GM23248 (cell line): ENCODE measurements at regions not wholly inside any gene's neighbourhood (a gene's known extent, or its start where the extent isn't known, plus 50 kb on each side); places are given as distances from the start of the nearest gene placed in this dataset.
A peak's percentile ranks its signal among the peaks of the same experiment; 100 is the strongest.

Source experiments
- DNase-seq: peaks from one replicate; pipeline ENCODE4 v3.0.0-alpha.2; 2015
- H2AFZ ChIP-seq: fragments of 200-600 bp; sonication (generic); 2 replicates; pipeline ENCODE4 v1.6.1; 2016; ENCODE audit warnings: antibody characterized with exemption
- H3F3A ChIP-seq: fragments of 200-600 bp; sonication (generic); 2 replicates; pipeline ENCODE4 v1.6.1; 2016; ENCODE audit warnings: mild to moderate bottlenecking, antibody characterized with exemption, mixed run types; ENCODE audit not compliant: insufficient read depth
- H3K27ac ChIP-seq: fragments of 200-600 bp; sonication (generic); 2 replicates; pipeline ENCODE4 v1.5.1; 2016; ENCODE audit warnings: mild to moderate bottlenecking
- H3K27me3 ChIP-seq: fragments of 200-600 bp; sonication (generic); replicated peaks from 2 replicates; pipeline ENCODE4 v1.6.1; 2016; ENCODE audit warnings: mild to moderate bottlenecking; ENCODE audit not compliant: insufficient read depth
- H3K36me3 ChIP-seq: fragments of 200-600 bp; sonication (generic); 2 replicates; pipeline ENCODE4 v1.6.1; 2016; ENCODE audit warnings: low read depth, mild to moderate bottlenecking
- H3K4me1 ChIP-seq: fragments of 200-600 bp; sonication (generic); 2 replicates; pipeline ENCODE4 v1.6.1; 2016; ENCODE audit warnings: mild to moderate bottlenecking; ENCODE audit not compliant: insufficient read depth
- H3K4me2 ChIP-seq: fragments of 200-600 bp; sonication (generic); one replicate; pipeline ENCODE4 v1.6.1; 2016; ENCODE audit warnings: mild to moderate bottlenecking; ENCODE audit not compliant: unreplicated experiment
- H3K4me3 ChIP-seq: fragments of 200-600 bp; sonication (generic); 2 replicates; pipeline ENCODE4 v1.5.1; 2016; ENCODE audit warnings: mild to moderate bottlenecking
- H3K79me2 ChIP-seq: fragments of 200-600 bp; sonication (generic); 2 replicates; pipeline ENCODE4 v1.6.1; 2016; ENCODE audit warnings: mild to moderate bottlenecking; ENCODE audit not compliant: insufficient read depth
- H3K9ac ChIP-seq: fragments of 200-600 bp; sonication (generic); 2 replicates; pipeline ENCODE4 v1.6.1; 2016; ENCODE audit warnings: mild to moderate bottlenecking
- H3K9me2 ChIP-seq: fragments of 200-600 bp; sonication (generic); 2 replicates; pipeline ENCODE4 v1.6.1; 2016; ENCODE audit warnings: mixed run types, mild to moderate bottlenecking, moderate library complexity; ENCODE audit not compliant: insufficient read depth
- H3K9me3 ChIP-seq: fragments of 200-600 bp; sonication (generic); one replicate; pipeline ENCODE4 v1.6.1; 2017; ENCODE audit warnings: low read depth
- H4K20me1 ChIP-seq: fragments of 200-600 bp; sonication (generic); 2 replicates; pipeline ENCODE4 v1.6.0; 2016; ENCODE audit not compliant: insufficient read depth
- EZH2 ChIP-seq: fragments of 200-600 bp; sonication (generic); IDR thresholded peaks from 2 replicates; pipeline ENCODE4 v1.6.1; 2018; ENCODE audit warnings: antibody characterized with exemption, mild to moderate bottlenecking; ENCODE audit not compliant: insufficient read depth, poor library complexity, severe bottlenecking
- EZH2phosphoT487 ChIP-seq: fragments of 200-600 bp; sonication (generic); IDR thresholded peaks from 2 replicates; pipeline ENCODE4 v1.6.1; 2018; ENCODE audit warnings: antibody characterized with exemption, moderate library complexity, mild to moderate bottlenecking, low read depth; ENCODE audit not compliant: insufficient read depth
- WGBS, 2 experiments: methylation state at CpG; one replicate each; pipeline ENCODE4 v1.1.6; 2015 to 2017; ENCODE audit warnings: low lambda C conversion rate in 2 of 2, low coverage in 1 of 2; ENCODE audit errors: missing lambda C conversion rate in 2 of 2; 5-methylcytosine and 5-hydroxymethylcytosine counted together
- in situ Hi-C: fragments of 300-500 bp; cut with MboI; formaldehyde crosslinking; loops from 2 replicates; pipeline ENCODE4 v1.15.0; 2020

DNA sequence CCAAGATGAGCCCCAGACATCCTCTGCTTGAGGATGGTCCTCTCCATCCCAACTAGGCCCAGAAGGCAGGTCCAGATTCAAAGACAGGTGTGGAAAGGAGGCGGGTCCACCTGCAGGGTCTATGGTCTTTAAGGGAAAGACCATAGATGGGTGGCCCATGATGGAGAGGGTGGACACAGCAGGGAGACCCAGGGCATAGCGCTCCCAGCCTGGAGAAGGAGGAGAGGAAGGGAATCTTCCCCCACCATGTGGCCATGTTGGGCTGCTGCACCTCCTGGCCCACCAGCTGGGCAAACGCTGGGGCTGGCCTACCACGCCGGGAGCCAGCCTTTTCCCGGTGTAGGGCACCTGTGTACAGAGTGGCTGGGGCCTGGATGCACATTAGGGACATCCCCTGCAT lies 265.2 kb upstream of the TLE3 start:
- Histone ChIP-seq H3K27me3 (no peaks in the 10 kb centered on the region), H2AFZ (no peak overlapping the region), H3F3A (peaks cover 8% of the 10 kb centered on the region; the same call in 1 of the 2 replicates), H3K4me3 (no peak overlapping the region), H3K36me3 (no peaks in the 10 kb centered on the region), H3K9me3 (no peaks in the 10 kb centered on the region), H4K20me1 (no peaks in the 10 kb centered on the region), H3K4me2 (no peak overlapping the region), H3K27ac (no peak overlapping the region), H3K9ac (no peak overlapping the region), H3K4me1 (no peaks in the 10 kb centered on the region), H3K9me2 (no peaks in the 10 kb centered on the region), H3K79me2 (no peaks in the 10 kb centered on the region)
- WGBS, 2 experiments, result 41 to 47% methylated on average over 6 of the region's 6 CpGs
- DNase-seq, result peak; percentile 33
- TF ChIP-seq EZH2phosphoT487 (no peak), EZH2 (no peak)
- in situ Hi-C loops, result no loop called here

DNA sequence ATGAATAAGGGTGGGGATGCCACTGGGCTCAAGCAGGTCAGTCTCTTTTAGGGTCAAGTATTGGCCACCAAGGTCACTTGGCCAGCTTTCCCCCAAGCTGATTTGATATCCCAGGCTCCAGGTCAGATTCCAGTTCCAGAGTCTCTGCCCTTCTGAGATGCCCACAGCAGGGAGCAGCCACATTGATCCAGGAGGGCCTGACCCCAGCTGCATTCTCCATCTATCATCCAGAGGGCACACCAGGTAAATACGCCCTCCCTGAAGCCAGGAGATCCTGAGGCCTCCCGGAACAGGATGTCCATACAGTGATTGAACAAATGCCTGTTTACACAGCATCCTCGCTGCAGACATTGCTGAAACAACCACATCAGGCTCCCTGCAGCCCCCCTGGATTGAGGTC lies 264.6 kb upstream of the TLE3 start:
- H4K20me1 ChIP-seq, result no peaks in the 10 kb centered on the region
- 88 to 96% methylated on average over 3 of the region's 3 CpGs for WGBS, 2 experiments

DNA sequence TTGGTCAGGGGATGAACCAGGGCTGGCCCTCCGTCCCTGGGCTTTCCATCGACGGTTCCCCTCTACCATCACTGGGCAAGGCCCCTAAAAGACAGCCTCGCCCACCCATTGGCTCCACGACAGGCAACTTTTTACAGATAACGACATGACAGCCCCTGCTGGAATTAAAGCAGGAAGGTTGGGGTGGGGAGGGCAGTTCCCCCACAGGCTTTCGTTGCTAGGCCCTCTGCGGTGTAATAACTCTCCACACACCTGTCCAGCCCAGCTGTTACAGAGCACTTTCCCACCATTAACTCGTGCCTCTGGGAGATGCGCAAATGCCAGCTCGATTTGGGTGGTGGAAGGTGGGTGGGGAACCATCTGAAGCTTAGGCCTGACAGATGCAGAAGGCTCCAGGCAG lies 264.2 kb upstream of the TLE3 start:
- Histone ChIP-seq H4K20me1 (no peaks in the 10 kb centered on the region), H3K4me3 (no peak overlapping the region), H3K4me2 (no peak overlapping the region), H3K79me2 (no peaks in the 10 kb centered on the region), H3K9me3 (no peaks in the 10 kb centered on the region), H3F3A (peaks cover 8% of the 10 kb centered on the region; the same call in 1 of the 2 replicates), H3K27ac (no peak overlapping the region), H3K9ac (no peak overlapping the region), H2AFZ (no peak overlapping the region), H3K4me1 (no peaks in the 10 kb centered on the region), H3K9me2 (no peaks in the 10 kb centered on the region), H3K36me3 (no peaks in the 10 kb centered on the region), H3K27me3 (no peaks in the 10 kb centered on the region)
- DNase-seq, result no peak
- 89 to 90% methylated on average over 11 of the region's 11 CpGs for WGBS, 2 experiments
- TF ChIP-seq EZH2, result no peak
- TF ChIP-seq EZH2phosphoT487, result no peak
- in situ Hi-C loops, result no loop called here

More for the DNA sequence above, 264.6 kb upstream of the TLE3 start:
- H3K4me1 ChIP-seq, result no peaks in the 10 kb centered on the region
- no peak overlapping the region for H2AFZ ChIP-seq
- H3K4me2 ChIP-seq, result no peak overlapping the region
- H3F3A ChIP-seq, result peaks cover 8% of the 10 kb centered on the region; the same call in 1 of the 2 replicates
- no peak for DNase-seq
- H3K36me3 ChIP-seq, result no peaks in the 10 kb centered on the region
- no peaks in the 10 kb centered on the region for H3K9me3 ChIP-seq
- no peaks in the 10 kb centered on the region for H3K27me3 ChIP-seq
- no peak overlapping the region for H3K4me3 ChIP-seq
- no peaks in the 10 kb centered on the region for H3K79me2 ChIP-seq
- in situ Hi-C loops, result no loop called here
- TF ChIP-seq EZH2 (no peak), EZH2phosphoT487 (no peak)
- H3K27ac ChIP-seq, result no peak overlapping the region
- no peaks in the 10 kb centered on the region for H3K9me2 ChIP-seq
- H3K9ac ChIP-seq, result no peak overlapping the region

DNA sequence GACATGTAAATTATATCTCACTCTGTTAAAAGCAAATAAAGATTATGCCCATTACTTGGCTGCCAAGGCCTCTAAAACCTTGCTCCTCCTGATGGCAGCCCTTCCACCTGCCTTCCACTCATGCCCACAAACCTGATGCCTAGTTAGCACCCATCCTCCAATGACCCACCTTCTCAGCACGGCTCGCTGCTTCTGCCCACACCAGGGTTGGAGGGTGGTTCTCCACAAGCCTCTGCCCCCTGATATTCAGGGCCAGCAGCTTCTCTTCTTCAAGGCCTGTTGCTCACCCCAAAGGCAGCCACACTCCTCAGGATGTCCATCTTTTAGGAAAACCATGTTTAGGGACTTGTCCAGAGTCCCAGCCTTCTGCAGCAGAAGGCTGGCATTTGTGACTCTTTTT lies 263.4 kb upstream of the TLE3 start:
- TF ChIP-seq EZH2phosphoT487 (no peak), EZH2 (no peak)
- in situ Hi-C loops, result no loop called here
- H3K4me1 ChIP-seq, result no peaks in the 10 kb centered on the region

More for the DNA sequence above, 263.4 kb upstream of the TLE3 start:
- Histone ChIP-seq H3K9me2 (no peaks in the 10 kb centered on the region), H3K79me2 (no peaks in the 10 kb centered on the region), H4K20me1 (no peaks in the 10 kb centered on the region), H3K27ac (no peak overlapping the region), H3K27me3 (no peaks in the 10 kb centered on the region), H3K4me3 (no peak overlapping the region), H3K4me2 (no peak overlapping the region), H3K9ac (no peak overlapping the region), H3F3A (peaks cover 8% of the 10 kb centered on the region; the same call in 1 of the 2 replicates), H3K36me3 (no peaks in the 10 kb centered on the region), H3K9me3 (no peaks in the 10 kb centered on the region), H2AFZ (no peak overlapping the region)
- DNase-seq, result no peak
- 100% methylated on average over 2 of the region's 2 CpGs for WGBS, 2 experiments
